ENCODE measurements at regions not wholly inside any gene's neighbourhood (a gene's known extent, or its start where the extent isn't known, plus 50 kb on each side); places are given as distances from the start of the nearest gene placed in this dataset.

DNA sequence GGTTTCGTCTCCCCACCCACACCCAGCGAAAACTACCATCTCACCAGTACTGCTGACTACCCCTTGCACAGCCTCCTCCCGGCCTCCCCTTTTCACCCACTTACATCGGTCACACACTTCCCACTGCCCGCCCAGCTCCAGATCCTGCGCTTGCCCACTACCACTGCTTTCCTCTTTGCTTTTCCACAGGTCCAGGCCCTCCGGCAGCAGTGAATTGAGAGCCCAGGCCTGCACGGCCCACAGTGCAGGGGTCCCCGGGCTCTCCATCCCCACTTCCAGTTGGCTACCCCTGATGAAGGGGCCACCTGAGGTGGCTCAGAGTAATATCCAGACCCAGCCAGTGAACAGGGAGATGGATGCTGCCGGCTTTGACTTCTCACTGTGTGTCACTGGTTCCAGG is 120.2 kb upstream of the FSTL4 start:
- DNase-seq = no peak

DNA sequence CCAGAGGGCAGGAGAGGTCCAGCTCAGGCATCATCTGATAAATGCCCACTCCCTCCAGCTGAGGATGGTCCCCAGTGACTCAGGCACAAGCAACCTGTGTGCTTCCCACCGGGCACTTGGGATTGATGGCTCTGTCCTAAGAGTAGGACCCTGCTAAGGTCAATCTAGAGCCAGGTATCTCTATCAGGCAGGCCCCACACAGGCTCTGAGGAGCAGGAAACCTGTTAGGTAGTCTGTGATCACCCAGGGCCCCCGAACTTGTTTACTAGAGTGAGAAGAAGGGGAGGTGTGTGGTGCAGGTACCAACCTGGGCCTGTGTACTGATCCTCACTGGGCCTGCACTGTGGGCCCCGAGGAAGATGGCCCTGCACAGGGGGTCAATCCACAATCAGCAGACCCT is 119.6 kb upstream of the FSTL4 start:
- DNase-seq = no peak

DNA sequence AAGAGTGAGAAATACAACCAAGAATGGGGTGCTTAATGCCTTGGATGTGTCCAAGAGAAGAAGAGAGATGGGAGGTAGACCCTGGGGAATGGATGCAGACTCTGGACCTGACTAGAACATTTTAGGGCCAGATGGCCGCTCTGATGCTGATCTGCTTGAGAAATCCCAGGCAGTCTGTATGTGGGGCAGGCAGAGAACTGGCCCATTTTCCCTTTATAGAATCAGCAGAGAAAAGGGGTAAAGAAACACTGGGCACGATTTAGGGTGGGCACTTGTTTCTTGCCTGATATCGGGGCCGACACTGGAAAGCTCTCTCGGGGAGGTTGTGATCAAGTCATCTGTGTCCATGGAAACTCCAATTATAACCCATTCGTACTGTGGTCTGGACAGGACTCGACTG is 118.5 kb upstream of the FSTL4 start:
- no peak for DNase-seq

DNA sequence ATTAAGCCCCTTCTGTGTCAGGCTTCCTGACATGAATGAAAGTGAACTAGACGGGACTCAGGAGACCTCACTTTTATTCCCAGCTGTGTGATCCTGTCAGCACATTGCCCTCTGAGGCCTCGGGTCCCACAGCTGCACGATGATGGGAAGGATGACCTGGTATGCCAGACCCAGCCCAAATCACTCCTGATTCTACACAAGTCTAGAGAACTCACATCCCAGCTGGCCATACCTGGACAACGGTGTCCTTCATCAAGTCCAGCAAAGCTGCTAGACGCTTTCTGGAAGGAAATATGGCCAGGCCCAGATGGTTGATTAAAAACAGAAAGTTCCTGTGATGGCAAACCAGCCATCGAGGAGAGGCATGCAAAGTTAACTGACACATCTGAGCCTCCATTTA is 118.0 kb upstream of the FSTL4 start:
- no peak for DNase-seq

DNA sequence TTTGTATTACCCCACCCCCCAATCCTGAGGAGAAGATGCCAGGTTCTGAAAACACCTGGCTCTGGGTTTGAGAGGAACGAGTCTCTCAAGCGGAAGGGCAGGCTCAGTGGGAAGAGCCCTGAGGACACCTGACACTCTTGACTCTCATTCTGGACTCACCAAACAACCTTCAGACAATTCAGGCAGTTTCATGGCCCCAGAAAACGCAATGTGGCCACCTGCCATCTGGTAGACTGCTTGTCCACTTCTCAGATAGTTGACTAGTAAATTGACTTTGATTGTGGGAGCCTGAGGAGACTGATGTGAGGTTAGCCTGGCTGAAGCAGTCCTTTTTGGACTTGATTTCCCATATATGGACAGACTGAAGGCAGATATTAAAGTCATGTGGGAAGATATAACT is 117.5 kb upstream of the FSTL4 start:
- no peak for DNase-seq

DNA sequence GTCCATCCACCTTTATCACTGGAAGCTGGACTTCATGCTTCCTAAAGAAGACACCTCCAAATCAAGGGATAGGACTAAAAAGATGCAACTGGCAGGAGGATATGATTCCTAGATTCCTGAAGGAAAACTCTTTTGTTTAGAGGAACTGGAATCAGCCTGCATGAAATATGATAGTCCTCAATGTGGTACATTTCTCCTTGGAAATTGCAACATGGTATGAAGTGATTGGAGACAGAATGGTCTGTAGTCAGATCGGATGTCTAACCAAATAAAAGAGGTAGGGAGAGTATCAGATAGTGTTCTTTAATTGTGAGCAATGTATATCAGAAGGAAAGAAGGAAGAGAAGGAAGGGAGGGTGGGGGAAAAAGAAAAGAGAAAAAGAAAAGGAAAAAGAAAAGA is 116.1 kb upstream of the FSTL4 start:
- DNase-seq = no peak

DNA sequence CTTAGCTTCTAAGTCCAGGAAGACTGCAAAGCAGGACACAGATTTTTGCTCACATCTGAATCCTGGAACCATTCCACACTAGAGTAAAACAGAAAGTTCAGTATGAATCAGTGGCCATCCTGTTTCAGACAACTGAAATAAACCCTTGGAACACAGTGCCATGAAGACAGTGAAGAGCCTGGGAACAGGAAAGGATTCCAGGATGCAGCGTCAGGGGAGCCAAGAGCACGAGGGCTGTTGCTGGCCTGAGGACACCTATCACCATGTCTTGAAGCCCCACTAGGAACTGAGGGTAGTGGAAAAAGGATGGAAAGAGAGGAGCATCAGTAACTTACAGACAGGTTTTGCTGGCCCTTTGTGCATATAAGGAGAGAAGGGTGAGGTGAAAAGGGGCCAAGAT is 115.3 kb upstream of the FSTL4 start:
- DNase-seq = no peak

DNA sequence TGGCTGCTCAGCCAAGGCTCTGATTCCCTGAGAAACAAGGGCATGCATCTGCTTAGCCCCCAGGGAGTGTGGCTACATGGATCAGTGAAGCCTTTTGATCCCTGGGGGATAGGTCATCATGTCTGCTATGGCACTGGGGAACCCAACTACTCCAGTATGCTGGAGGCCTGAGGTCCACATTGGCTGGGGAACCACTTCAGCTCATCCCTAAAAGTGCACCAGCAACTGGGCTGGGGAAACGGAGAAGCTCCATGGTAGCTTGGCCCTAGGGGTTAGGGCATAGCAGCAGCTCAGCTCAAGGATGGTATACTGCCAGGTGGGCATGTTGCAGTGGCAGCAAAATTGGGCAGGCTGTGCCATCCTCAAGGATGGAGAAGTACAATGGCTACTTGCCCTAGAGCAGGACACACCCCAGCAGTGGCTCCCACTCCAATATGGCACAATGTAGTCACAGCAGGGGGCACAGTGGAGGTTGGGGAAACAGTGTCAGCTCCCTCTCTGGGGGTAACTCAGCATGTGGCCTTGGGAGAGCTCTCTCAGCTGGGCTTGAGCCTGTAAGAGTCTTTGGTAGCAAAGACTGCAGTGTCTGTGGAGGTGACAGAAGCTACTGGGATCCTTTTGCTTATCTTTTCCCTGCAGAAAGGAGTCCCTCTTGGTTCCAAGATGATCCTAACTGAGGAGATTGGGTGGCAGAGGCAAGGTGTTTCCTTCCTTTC is 111.5 kb upstream of the FSTL4 start:
- DNase-seq = no peak

DNA sequence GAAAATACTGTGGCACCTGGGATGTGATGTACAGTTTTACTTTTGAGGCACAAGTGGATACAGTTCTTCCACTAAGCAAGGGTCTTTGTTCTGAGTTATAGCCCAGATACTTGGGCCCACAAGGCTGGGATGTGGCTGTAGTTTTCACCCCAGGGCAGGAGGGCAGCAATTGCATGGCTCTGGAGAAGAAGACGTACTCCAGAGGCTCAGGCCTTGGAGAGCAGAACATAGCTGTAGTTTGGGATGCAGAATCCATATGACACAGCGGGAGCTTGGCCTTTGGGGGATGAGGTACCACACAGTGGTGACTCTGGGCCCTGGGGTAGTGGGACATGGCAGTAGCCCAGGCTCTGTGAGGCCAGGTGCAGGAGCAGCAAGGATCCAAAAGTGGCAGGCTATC is 110.8 kb upstream of the FSTL4 start:
- DNase-seq = no peak

DNA sequence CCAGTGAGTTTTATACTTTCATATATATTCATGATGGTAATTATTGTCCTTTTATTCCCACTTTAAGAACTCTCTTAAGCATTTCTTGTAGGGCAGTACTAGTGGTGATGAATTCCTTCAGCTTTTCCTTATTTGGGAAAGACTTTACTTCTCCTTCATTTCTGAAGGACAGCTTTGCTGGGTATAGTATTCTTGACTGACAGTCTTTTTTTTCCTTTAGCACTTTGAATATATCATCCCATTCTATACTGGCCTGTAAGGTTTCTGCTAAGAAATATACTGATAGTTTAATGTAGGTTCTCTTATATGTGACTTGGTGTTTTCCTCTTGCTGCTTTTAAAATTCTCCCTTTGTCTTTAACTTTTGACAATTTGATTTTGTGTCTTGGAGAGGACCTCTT is 109.0 kb upstream of the FSTL4 start:
- no peak for DNase-seq

DNA sequence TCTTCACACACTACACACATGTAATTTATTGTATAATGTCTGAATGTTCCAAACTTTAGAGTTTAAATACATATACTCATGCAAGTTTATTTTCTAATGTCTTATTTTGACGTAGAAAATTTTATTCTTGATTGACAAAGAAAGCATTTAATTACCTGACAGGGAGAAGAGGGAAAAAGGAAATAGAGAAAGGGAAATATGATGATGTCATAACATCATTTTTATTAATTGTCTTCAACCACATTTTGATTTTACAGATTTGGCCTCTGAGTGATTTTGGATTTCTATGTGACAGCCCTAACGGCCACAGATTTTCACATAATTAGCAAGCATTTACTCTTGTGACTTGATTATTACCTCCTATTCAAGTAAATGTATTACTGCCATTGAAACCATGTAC is 106.1 kb upstream of the FSTL4 start:
- DNase-seq = no peak

DNA sequence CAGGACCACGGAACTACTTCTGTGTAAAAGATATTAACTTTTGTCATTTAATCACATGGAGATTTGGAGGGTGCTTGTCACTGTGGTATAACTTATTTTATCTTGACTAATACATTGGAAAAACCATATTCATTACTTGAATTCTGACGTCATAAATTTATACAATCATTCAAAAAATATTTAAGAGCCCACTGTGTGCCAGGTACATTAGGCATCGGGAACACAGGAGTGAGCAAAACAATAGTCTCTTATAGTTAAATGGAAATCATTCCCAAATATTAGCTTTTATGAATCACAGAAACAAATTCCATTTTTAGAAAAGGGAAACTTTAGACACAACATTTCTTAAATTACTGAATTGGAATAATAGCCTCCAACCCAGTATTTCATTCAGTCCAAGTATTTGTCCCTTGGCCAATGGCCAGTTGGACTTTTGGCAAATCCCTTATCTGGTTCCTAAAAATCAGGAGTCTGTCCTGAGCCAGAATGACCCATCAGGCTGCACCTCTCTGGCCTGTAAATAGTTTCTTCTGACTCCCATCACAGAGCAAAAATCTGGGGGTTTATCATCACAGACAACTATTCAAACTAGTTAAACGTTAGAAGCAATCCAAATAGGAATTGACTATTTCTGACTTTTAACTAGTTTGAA is 104.3 kb upstream of the FSTL4 start:
- DNase-seq = no peak

DNA sequence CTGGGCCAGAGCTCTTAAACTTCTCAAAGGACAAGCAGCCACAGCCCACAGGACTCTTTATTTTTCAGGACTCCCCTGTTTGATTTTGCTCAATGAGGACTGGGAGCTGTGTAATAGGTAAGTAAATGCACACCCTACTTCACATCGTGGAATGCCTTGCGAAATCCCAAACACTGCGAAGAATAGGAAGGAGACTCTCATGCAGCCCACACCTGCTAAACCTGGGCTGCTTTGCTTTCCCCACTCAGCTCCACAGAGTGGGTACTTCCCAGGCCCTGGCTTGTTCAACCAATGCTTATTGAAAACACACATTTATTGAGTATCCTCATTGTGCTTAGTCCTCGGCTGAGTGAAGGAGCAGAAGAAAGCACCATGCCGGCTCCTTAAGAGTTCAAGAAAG is 103.3 kb upstream of the FSTL4 start:
- DNase-seq = no peak

DNA sequence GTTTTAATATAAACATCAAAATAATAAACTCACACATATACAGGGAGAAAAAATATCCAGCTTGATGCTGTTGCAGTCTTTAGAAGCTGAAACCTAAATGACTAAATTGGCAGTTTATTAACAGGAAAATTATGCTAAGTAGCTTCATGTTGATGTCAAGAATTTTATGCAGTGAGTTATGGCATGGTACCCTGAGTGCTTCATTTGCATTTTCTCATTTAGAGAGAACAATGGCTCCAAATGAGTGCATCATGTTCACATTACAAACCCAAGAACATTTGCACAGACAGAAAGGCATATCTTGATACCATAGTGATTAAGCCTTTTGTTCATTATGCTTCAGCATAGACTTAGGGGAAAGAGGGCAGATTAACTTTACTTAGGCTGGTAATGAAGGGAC is 102.9 kb upstream of the FSTL4 start:
- DNase-seq = no peak

DNA sequence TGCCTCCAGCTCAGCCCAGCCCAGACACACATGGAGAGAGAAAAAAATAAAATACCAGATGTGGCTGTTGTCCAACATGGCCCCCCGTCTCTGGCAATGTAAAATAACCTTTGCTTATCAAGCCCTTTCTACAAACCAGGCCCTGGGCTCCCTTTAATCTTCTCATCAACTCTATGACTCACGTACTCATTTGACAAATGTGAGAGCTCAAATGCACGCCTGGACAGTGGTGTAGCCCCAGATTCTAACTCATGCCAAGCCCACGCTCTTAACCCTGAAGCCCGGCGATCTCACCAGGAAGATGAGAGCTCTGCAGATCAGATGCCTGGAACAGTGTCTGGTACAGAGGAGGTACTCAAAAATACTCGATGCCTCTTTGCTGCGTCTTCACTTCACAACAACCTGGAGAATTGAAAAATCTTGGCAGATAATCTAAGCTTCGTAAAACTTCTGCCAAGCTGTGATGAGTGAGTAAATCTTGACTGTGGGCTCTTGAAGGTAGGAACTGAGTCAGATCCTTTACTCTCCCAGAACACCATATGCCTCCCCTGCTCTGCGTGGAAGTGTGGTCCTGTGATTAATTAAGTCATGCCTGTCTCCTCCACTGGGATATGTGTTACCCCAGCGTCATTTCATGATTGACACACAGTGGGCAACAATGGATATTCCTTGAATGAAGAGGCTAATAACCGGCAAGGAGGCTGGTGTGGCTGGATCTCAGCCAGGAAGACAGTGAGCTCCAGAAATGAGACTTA is 102.0 kb upstream of the FSTL4 start:
- no peak for DNase-seq

DNA sequence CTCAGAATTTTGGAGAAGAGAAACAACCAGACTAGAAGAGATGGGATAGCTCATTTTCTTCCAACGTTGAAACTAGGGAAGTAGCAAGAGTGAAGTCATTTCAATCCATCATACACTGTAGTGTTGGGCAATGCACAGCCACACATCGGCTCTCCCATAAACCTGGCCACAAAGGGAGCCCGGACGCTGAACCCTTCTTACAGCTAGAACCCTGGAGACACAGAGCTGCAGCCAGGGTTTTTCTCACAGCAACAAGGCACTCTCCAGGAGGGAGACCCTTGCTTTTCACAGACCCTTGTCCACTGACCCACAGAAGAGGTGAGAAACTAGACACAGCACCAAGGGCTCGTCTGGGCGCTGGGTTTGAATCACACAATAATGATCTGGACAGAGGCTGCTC is 101.4 kb upstream of the FSTL4 start:
- no peak for DNase-seq

DNA sequence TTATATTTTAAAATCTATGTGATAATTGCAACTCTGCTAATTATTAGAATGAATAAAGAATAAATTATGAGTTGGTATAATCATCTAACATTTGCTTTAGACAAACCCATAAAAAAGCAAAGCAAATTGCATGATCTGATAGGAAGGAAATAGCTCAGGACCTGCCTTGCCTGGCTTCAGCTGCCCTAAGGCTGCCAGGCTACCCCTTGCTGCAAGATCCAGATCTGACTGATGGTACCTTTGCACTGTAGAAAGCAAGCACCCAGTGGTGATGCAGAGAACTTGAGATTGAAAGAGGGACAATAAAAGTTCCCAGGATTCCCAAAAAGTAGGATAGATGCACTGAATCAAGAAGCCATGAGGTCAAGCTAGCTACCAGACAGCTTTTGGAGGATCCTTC is 100.9 kb upstream of the FSTL4 start:
- no peak for DNase-seq

DNA sequence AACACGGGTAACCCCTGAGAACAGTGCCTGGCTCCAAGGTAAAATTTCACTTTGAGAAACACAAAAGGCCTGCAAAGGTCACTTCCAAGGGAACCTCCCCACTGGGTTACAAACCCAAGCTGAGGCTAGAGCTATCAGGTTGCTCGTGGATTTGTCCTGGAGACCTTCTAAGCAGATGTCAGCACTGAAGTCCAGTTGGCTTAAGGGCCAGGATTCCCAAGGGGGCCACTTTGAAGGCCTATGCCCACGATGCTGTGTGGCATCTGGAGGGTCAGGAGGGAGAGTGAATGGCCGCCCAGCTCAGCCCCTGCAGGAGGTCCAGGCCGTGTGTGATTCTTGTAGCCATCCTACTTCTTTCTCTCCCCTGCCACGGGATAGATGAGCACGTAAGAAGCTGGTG is 100.2 kb upstream of the FSTL4 start:
- DNase-seq = no peak

DNA sequence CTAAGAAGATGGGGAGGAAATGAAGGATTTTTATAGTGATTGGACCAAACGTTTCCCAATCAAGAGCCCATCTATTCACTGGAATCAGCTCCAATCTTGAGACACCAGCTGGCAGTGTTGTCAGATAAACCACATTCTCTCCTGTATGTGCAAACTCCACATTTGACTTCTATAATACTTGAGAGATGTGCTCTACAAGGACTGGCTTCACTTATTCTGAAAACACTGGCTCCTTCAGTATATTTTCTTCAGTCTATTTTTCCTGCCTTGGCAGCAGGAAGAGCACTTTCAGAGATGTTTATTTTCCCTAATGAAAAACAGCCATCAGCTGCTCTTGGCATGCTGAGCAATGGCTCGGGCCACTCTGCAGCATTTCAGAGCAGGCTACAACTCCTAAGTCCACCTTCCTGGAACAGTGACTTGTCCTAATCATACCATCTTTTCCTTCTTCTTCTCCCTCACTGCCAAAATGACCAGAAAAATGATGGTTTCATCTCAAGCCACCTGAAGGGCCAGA is 96.9 kb upstream of the FSTL4 start:
- no peak for DNase-seq

DNA sequence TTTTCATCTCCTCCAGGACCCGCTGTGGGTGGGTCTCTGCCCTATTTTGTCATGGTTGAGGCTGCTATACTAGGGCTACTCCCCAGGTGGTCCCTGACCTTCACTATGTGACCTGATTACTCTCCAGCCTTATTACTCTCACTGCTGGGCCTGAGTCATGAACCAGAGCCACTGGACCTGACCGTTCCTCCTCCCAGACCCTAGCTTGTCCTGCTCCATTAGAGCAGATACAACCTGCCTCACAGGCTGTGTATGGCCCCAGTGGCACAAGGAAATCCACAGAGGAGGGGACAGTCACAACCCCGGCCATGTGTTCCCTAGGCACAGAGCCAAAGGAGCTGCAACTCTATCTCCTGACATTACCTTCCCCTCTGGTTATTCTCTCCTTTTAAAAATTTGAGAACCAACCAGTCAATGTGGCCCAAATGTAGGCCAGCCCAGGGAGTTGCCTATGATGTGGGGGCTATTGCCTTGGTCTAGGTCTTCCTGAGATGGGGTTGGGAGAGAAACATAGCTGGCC is 96.0 kb upstream of the FSTL4 start:
- no peak for DNase-seq

DNA sequence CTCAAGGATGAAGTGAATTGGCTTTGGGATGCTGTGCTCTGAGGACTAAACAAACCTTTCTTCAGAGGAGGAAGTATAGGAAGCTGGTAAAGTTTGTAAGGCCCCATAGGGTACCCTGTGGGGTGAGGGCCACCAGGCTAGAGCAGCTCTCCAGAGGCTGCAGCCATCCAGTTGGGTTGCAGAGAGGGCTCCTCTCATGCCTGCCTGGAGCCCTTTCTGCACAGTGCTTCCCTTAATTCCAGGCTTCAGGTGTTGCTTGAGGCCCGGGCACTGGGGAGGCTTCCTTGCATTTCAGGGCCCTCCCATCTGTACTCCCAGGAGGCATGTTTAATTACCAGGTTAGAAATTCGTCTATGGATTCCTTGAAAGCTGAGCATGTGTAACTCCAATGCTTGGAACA is 95.3 kb upstream of the FSTL4 start:
- DNase-seq = no peak

DNA sequence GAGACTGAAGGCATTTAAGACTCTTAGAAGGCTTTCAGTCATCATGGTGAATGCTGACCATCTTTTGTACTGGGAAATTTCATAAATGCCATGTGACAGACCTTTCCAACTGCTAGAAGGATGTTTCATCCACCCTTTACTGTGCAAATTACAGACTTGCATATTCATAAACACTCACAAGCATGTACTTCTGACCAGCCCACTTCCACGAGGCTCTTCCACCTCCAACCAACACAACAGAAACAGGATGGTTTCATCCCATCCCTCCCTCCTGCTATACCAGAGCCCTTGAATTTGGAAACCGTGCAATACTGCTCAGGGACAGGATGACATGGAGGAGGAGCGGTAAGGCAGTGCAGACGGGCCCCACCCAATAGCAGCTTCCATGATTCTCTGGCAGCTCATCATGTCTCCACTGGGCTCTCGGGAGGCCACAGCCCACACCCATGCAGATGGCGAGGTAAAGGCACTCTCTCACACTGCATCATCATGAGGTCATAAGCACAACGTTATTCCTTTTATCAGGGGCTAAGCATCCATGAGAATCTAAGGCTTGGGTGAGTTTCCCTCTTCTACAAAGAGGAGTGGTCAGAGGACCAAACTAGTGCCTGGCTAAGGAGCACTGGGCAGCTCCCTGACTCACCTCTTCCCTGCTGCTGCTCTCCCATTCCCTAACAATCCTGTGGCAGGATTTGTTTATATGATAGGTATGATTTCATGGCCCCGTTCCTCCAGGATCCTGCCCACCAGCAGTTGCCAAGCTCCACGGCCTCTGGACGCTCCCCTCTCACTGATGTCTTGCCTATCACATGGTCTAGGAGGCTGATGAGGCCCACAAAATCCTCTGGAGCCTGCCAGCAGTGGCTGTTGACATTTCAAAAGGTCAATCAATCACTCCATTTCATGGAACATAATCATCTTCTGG is 94.4 kb upstream of the FSTL4 start:
- no peak for DNase-seq

DNA sequence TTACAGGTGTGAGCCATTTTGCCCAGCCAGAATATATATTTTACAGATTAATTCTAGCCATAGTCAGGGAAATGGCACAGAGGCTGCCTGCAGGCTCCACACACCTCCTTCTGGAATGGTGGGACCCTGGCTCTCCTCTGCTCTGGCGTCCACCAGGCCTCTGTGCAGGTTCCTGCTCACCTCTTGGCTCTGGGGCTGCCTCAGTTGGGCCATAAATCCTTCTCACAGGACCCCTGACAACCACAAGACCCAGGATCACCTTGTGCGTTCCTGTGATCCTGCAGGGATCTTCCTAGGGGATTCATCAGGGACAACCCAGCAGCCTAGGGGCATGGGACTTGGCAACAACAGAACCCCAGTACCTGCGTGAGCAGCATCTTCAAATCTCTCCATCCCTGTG is 93.0 kb upstream of the FSTL4 start:
- DNase-seq = no peak

All from NCI-H1436 treated with DMSO at 0.1 percent for 48 hours (cell line).